ENCODE measurements at regions not wholly inside any gene's neighbourhood (a gene's known extent, or its start where the extent isn't known, plus 50 kb on each side); places are given as distances from the start of the nearest gene placed in this dataset.

GRCh38 chr10:8418631-8419030 is 364.1 kb downstream of the GATA3 start:
- DNase-seq (ENCODE audit: low read depth) = peak; percentile 84

- peak; percentile 46 for DNase-seq (ENCODE audit: low read depth)
Observed at GRCh38 chr10:8420182-8420581, 365.7 kb downstream of the GATA3 start.

- DNase-seq (ENCODE audit: low read depth) = no peak
Observed at GRCh38 chr10:8424555-8425211, 370.2 kb downstream of the GATA3 start.

GRCh38 chr10:8428654-8429053 is 374.2 kb downstream of the GATA3 start:
- no peak for DNase-seq (ENCODE audit: low read depth)

GRCh38 chr10:8430321-8430720 is 375.8 kb downstream of the GATA3 start:
- no peak for DNase-seq (ENCODE audit: low read depth)

GRCh38 chr10:8431511-8431910 is 377.0 kb downstream of the GATA3 start:
- DNase-seq (ENCODE audit: low read depth) = no peak

GRCh38 chr10:8435186-8436055 is 380.9 kb downstream of the GATA3 start:
- peak; percentile 43 for DNase-seq (ENCODE audit: low read depth)

GRCh38 chr10:8437896-8438295 is 383.4 kb downstream of the GATA3 start:
- peak; percentile 51 for DNase-seq (ENCODE audit: low read depth)

- no peak for DNase-seq (ENCODE audit: low read depth)
Observed at GRCh38 chr10:8438603-8439002, 384.1 kb downstream of the GATA3 start.

- no peak for DNase-seq (ENCODE audit: low read depth)
Observed at GRCh38 chr10:8439040-8439439, 384.6 kb downstream of the GATA3 start.

- peak; percentile 34 for DNase-seq (ENCODE audit: low read depth)
Observed at GRCh38 chr10:8444630-8445029, 390.1 kb downstream of the GATA3 start.

GRCh38 chr10:8445353-8445752 is 390.9 kb downstream of the GATA3 start:
- no peak for DNase-seq (ENCODE audit: low read depth)

GRCh38 chr10:8449909-8450308 is 395.4 kb downstream of the GATA3 start:
- DNase-seq (ENCODE audit: low read depth) = peak; percentile 68

GRCh38 chr10:8453587-8453986 is 399.1 kb downstream of the GATA3 start:
- DNase-seq (ENCODE audit: low read depth) = peak; percentile 54

- no peak for DNase-seq (ENCODE audit: low read depth)
Observed at GRCh38 chr10:8454357-8454756, 399.9 kb downstream of the GATA3 start.

- DNase-seq (ENCODE audit: low read depth) = no peak
Observed at GRCh38 chr10:8455181-8455580, 400.7 kb downstream of the GATA3 start.

GRCh38 chr10:8456386-8456785 is 401.9 kb downstream of the GATA3 start:
- no peak for DNase-seq (ENCODE audit: low read depth)

- DNase-seq (ENCODE audit: low read depth) = no peak
Observed at GRCh38 chr10:8460626-8461025, 406.1 kb downstream of the GATA3 start.

- DNase-seq (ENCODE audit: low read depth) = no peak
Observed at GRCh38 chr10:8462565-8462964, 408.1 kb downstream of the GATA3 start.

- DNase-seq (ENCODE audit: low read depth) = no peak
Observed at GRCh38 chr10:8463853-8464252, 409.4 kb downstream of the GATA3 start.

GRCh38 chr10:8468477-8468876 is 414.0 kb downstream of the GATA3 start:
- DNase-seq (ENCODE audit: low read depth) = no peak

- peak; percentile 44 for DNase-seq (ENCODE audit: low read depth)
Observed at GRCh38 chr10:8473205-8473604, 418.7 kb downstream of the GATA3 start.

GRCh38 chr10:8477300-8477699 is 422.8 kb downstream of the GATA3 start:
- no peak for DNase-seq (ENCODE audit: low read depth)

All from RPMI7951 (cell line).